ENCODE measurements at regions not wholly inside any gene's neighbourhood (a gene's known extent, or its start where the extent isn't known, plus 50 kb on each side); places are given as distances from the start of the nearest gene placed in this dataset.

GRCh38 chr6:95517004-95517403 is 60.3 kb upstream of the MANEA start:
- in situ Hi-C loops (cut with MboI; ENCODE audit: low sequenced_read_pairs, unreplicated experiment) = no loop called here
- no peak for TF ChIP-seq CTCF (IDR thresholded peaks at IDR 0.05; ENCODE audit: borderline replicate concordance, control extremely low read depth, extremely low read depth, insufficient read depth, missing control alignments)
- DNase-seq (ENCODE audit: low spot score) = no peak

GRCh38 chr6:95517568-95517967 is 59.8 kb upstream of the MANEA start:
- no peak for TF ChIP-seq CTCF (IDR thresholded peaks at IDR 0.05; ENCODE audit: borderline replicate concordance, control extremely low read depth, extremely low read depth, insufficient read depth, missing control alignments)
- no peak for DNase-seq (ENCODE audit: low spot score)
- in situ Hi-C loops (cut with MboI; ENCODE audit: low sequenced_read_pairs, unreplicated experiment) = no loop called here

- in situ Hi-C loops (cut with MboI; ENCODE audit: low sequenced_read_pairs, unreplicated experiment) = no loop called here
- TF ChIP-seq CTCF (IDR thresholded peaks at IDR 0.05; ENCODE audit: borderline replicate concordance, control extremely low read depth, extremely low read depth, insufficient read depth, missing control alignments) = no peak
- no peak for DNase-seq (ENCODE audit: low spot score)
Measured at GRCh38 chr6:95518630-95519227, 58.6 kb upstream of the MANEA start.

GRCh38 chr6:95519228-95520037 is 57.9 kb upstream of the MANEA start:
- DNase-seq (ENCODE audit: low spot score) = no peak
- in situ Hi-C loops (cut with MboI; ENCODE audit: low sequenced_read_pairs, unreplicated experiment) = no loop called here
- no peak for TF ChIP-seq CTCF (IDR thresholded peaks at IDR 0.05; ENCODE audit: borderline replicate concordance, control extremely low read depth, extremely low read depth, insufficient read depth, missing control alignments)

GRCh38 chr6:95521181-95521580 is 56.2 kb upstream of the MANEA start:
- TF ChIP-seq CTCF (IDR thresholded peaks at IDR 0.05; ENCODE audit: borderline replicate concordance, control extremely low read depth, extremely low read depth, insufficient read depth, missing control alignments) = no peak
- DNase-seq (ENCODE audit: low spot score) = no peak
- in situ Hi-C loops (cut with MboI; ENCODE audit: low sequenced_read_pairs, unreplicated experiment) = no loop called here
